PC-3 (cell line): ENCODE measurements at regions not wholly inside any gene's neighbourhood (a gene's known extent, or its start where the extent isn't known, plus 50 kb on each side); places are given as distances from the start of the nearest gene placed in this dataset.

ENCODE experiments used
- EZH2 ChIP-seq: fragments of 300-600 bp; sonication (generic); IDR thresholded peaks from one replicate; pipeline ENCODE4 v1.6.1; 2017; ENCODE audit warnings: antibody characterized with exemption, mild to moderate bottlenecking, low read length; ENCODE audit not compliant: unreplicated experiment
- TF ChIP-seq, protein P1 (sequence below): fragments of 300-600 bp; sonication (generic); conservative IDR thresholded peaks from 2 replicates; pipeline ENCODE4 v1.5.1; 2017; ENCODE audit warnings: antibody characterized with exemption, low read depth, mild to moderate bottlenecking, low read length

GRCh38 chr19:28554321-28555091 lies 658.4 kb downstream of the UQCRFS1 start:
- TF ChIP-seq, protein P1, sequence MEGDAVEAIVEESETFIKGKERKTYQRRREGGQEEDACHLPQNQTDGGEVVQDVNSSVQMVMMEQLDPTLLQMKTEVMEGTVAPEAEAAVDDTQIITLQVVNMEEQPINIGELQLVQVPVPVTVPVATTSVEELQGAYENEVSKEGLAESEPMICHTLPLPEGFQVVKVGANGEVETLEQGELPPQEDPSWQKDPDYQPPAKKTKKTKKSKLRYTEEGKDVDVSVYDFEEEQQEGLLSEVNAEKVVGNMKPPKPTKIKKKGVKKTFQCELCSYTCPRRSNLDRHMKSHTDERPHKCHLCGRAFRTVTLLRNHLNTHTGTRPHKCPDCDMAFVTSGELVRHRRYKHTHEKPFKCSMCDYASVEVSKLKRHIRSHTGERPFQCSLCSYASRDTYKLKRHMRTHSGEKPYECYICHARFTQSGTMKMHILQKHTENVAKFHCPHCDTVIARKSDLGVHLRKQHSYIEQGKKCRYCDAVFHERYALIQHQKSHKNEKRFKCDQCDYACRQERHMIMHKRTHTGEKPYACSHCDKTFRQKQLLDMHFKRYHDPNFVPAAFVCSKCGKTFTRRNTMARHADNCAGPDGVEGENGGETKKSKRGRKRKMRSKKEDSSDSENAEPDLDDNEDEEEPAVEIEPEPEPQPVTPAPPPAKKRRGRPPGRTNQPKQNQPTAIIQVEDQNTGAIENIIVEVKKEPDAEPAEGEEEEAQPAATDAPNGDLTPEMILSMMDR = no peak
- no peak for TF ChIP-seq EZH2
